AG09309 (cell line): ENCODE measurements at regions not wholly inside any gene's neighbourhood (a gene's known extent, or its start where the extent isn't known, plus 50 kb on each side); places are given as distances from the start of the nearest gene placed in this dataset.

ENCODE experiments used
- DNase-seq: peaks from one replicate; pipeline ENCODE4 v3.0.0-alpha.2; 2010; ENCODE audit warnings: low read depth
- H3K4me3 ChIP-seq: 2 replicates; pipeline ENCODE4 v1.5.1; 2011; ENCODE audit warnings: mild to moderate bottlenecking, low read depth, low read length, moderate library complexity; ENCODE audit not compliant: control insufficient read depth
- TF ChIP-seq, protein P1 (sequence below): IDR thresholded peaks from 2 replicates; pipeline ENCODE4 v1.5.1; 2011; ENCODE audit warnings: mild to moderate bottlenecking, low read depth, low read length, inconsistent platforms; ENCODE audit not compliant: insufficient read depth, control insufficient read depth; ENCODE audit errors: missing control alignments

DNA sequence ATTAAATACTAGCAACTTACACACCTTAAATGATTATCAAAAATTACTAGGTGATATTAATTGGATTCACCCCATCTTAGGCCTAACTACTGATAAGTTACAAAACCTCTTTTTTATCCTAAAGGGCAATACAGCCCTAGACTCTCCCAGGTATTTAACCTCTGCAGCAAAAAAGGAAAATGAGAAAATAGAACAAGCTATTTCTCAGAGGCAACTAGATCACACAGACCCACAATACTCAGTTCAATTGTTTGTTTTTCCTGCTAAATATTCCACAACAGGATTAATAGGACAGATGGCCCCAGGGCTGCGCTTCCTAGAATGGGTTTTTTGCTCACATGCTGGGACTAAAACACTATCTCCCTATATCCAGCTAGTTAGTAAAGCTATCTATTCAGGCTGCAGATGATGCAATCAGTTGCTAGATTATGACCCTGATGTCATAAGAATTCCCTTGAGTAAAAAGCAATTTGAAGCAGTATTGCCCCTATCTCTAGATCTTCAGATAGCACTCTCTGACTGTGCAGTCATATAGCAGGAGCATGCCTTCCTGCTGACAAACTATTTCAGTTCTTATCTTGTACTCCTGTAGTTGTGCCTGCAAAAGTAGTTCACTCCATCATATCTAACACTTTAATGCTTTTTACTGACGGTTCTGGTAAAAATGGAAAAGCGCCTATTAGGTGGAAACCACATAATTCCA, 1595.5 kb upstream of the TENM4 start:
- TF ChIP-seq, protein P1, sequence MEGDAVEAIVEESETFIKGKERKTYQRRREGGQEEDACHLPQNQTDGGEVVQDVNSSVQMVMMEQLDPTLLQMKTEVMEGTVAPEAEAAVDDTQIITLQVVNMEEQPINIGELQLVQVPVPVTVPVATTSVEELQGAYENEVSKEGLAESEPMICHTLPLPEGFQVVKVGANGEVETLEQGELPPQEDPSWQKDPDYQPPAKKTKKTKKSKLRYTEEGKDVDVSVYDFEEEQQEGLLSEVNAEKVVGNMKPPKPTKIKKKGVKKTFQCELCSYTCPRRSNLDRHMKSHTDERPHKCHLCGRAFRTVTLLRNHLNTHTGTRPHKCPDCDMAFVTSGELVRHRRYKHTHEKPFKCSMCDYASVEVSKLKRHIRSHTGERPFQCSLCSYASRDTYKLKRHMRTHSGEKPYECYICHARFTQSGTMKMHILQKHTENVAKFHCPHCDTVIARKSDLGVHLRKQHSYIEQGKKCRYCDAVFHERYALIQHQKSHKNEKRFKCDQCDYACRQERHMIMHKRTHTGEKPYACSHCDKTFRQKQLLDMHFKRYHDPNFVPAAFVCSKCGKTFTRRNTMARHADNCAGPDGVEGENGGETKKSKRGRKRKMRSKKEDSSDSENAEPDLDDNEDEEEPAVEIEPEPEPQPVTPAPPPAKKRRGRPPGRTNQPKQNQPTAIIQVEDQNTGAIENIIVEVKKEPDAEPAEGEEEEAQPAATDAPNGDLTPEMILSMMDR: no peak
- H3K4me3 ChIP-seq: no peak overlapping the region
- DNase-seq: no peak

DNA sequence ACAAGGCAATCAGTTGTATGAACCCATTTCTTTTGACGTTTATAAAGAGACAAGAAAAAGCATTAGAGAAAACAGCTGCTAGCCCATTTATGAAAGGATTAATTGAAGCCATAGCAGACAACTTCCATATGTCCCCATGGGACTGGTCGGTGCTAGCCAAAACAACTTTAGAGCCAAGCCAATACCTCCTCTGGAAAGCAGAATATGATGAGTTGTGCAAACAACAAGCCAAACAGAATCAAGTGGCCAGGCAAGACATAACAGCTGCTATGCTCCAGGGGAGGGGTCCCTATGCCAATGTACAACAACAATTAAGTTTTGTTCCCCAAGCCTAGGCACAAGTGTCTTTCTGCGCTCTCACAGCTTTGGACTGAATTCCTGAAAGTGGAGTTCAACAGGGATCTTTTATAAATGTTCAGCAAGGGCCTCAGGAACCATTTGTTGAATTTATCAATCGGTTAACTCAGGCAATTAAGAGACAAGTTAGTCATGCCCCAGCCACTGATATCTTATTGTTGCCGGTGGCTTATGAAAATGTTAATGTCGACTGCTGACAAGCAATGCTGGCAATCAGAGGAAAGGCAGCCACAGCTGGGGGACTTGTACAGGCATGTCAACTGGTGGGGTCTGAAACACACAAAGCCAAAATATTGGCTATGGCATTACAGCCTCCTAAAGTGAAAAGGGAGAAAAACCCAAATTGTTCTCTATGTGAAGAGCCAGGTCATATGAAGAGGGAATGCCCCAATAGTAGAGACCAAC, 1593.1 kb upstream of the TENM4 start:
- no peak for DNase-seq
- TF ChIP-seq, protein P1: no peak
- no peak overlapping the region for H3K4me3 ChIP-seq

DNA sequence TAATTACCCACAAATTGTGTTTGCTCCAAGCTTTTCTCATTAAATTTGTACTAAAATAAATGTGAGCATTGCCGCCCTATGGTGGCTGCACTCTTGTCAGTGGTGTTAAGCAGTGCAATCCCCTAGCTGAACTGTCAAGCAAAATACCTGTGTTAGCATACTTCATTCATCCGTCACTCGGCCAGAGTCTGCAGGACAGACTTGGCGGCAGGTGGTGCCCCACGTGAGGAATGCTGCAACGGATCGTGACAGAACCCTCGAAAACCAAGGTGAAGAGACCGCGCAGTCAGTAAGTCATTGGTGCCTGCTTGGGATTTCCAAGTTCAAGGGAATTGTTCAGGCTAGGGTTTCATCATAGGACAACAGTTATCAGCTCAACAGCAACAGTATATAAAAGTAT, 1592.1 kb upstream of the TENM4 start:
- DNase-seq: no peak
- no peak overlapping the region for H3K4me3 ChIP-seq
- TF ChIP-seq, protein P1: no peak

DNA sequence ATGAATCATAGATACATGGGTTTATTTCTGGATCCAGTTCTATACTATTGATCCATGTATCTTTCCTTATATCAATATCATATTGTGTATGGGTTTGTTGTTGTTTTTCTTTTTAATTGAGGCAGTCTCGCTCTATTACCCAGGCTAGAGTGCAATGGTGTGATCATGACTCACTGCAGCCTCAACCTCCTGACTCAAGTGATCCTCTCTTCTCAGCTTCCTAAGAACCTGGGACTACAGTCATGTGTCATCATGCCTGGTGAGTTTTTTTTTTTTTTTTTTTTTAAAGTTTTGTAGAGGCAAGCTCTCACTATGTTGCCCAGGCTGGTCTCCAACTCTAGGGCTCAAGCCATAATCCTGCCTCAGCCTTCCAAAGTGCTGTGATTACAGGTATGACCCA, 1589.4 kb upstream of the TENM4 start:
- no peak for DNase-seq
- TF ChIP-seq, protein P1: no peak
- no peak overlapping the region for H3K4me3 ChIP-seq

DNA sequence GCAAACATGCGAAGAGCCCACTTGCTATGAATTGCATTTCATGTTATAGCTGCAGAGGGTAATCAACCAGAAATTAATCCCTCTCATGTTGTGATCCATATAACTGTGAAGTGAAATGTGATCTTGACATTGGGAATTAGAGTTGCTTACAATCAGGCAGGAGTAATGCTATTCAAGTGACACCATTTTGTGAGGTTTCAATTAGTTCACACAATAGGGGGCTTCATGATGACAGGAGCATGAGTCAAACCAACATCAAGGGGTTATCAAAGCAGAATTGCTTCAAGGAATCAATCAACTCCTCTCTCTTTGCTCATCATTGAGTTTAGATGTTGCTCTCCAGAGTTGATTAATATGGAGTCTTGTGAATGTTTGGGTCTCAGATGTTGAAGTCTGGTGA, 1585.2 kb upstream of the TENM4 start:
- TF ChIP-seq, protein P1: no peak
- H3K4me3 ChIP-seq: no peak overlapping the region
- no peak for DNase-seq

DNA sequence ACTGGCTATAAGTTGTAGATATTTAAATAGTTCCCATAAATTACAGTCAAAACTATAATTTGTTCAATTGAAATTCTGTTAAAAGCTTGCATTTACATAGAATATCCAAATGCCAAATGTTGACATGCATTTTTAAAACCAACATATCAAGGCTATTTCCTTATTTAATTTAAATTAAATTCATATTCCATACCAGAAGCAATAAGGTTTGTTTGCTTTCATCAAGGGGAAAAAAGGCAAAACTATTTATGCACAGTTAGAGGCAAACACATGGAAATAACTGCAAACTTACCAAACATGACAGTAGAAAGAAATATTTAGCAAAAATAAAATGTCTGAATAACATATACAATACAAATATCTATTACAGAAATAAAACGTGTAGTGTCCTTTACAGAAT, 1581.2 kb upstream of the TENM4 start:
- no peak for DNase-seq
- H3K4me3 ChIP-seq: no peak overlapping the region
- TF ChIP-seq, protein P1: no peak
